ENCODE measurements at regions not wholly inside any gene's neighbourhood (a gene's known extent, or its start where the extent isn't known, plus 50 kb on each side); places are given as distances from the start of the nearest gene placed in this dataset.

- Mint-ChIP-seq H3K4me3 (no peak overlapping the region), H3K4me1 (peaks cover 8% of the 10 kb centered on the region in 2 donors), H3K27me3 (ENCODE audit: low read depth in 2 of 2) (peaks cover 29 to 61% of the 10 kb centered on the region in 2 donors), H3K9me3 (no peaks in the 10 kb centered on the region), H3K36me3 (no peaks in the 10 kb centered on the region), H3K27ac (no peak overlapping the region)
- intact Hi-C loops (cut with micrococcal nuclease) = loop anchor here (5.0 kb wide), 1 partner anchor 158 kb away; no protein-coding TSS in a partner anchor
- peaks cover 20% of the 10 kb centered on the region for H3K27me3 ChIP-seq (ENCODE audit: control insufficient read depth, insufficient read depth, low read length)
- ATAC-seq = peak; percentile 72 to 91 (median 80)
- TF ChIP-seq, protein P1, sequence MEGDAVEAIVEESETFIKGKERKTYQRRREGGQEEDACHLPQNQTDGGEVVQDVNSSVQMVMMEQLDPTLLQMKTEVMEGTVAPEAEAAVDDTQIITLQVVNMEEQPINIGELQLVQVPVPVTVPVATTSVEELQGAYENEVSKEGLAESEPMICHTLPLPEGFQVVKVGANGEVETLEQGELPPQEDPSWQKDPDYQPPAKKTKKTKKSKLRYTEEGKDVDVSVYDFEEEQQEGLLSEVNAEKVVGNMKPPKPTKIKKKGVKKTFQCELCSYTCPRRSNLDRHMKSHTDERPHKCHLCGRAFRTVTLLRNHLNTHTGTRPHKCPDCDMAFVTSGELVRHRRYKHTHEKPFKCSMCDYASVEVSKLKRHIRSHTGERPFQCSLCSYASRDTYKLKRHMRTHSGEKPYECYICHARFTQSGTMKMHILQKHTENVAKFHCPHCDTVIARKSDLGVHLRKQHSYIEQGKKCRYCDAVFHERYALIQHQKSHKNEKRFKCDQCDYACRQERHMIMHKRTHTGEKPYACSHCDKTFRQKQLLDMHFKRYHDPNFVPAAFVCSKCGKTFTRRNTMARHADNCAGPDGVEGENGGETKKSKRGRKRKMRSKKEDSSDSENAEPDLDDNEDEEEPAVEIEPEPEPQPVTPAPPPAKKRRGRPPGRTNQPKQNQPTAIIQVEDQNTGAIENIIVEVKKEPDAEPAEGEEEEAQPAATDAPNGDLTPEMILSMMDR (IDR thresholded peaks at IDR 0.05) = peak; percentile 74
- H3K9me3 ChIP-seq (ENCODE audit: control insufficient read depth, insufficient read depth, low read length) = no peaks in the 10 kb centered on the region
- 11% methylated on average over 31 of the region's 33 CpGs for WGBS (ENCODE audit: insufficient coverage)
- H3K36me3 ChIP-seq (ENCODE audit: control insufficient read depth, insufficient read depth, low read length) = no peaks in the 10 kb centered on the region
- no peak overlapping the region for H3K27ac ChIP-seq (ENCODE audit: low read length)
- peaks cover 6% of the 10 kb centered on the region for H3K4me1 ChIP-seq (ENCODE audit: control insufficient read depth, insufficient read depth, low read length)
- peak; percentile 53 to 80 for DNase-seq
- H3K4me3 ChIP-seq (ENCODE audit: low read length) = no peak overlapping the region
Observed at GRCh38 chr2:205925373-205926337, 160.3 kb downstream of the INO80D start.

- H3K9me3 ChIP-seq (ENCODE audit: control insufficient read depth, insufficient read depth, low read length) = no peaks in the 10 kb centered on the region
- peaks cover 8% of the 10 kb centered on the region in 2 donors for H3K4me1 Mint-ChIP-seq
- no peaks in the 10 kb centered on the region for H3K36me3 Mint-ChIP-seq
Observed at GRCh38 chr2:205924676-205925075, 161.3 kb downstream of the INO80D start.

GRCh38 chr2:205915130-205915524 lies 170.8 kb downstream of the INO80D start:
- H3K36me3 ChIP-seq (ENCODE audit: control insufficient read depth, insufficient read depth, low read length) = no peaks in the 10 kb centered on the region
- H3K4me1 ChIP-seq (ENCODE audit: control insufficient read depth, insufficient read depth, low read length) = no peaks in the 10 kb centered on the region
- Mint-ChIP-seq H3K27me3 (ENCODE audit: low read depth in 2 of 2) (peaks cover 14 to 21% of the 10 kb centered on the region in 2 donors), H3K27ac (no peak overlapping the region), H3K9me3 (no peaks in the 10 kb centered on the region), H3K4me1 (no peaks in the 10 kb centered on the region), H3K4me3 (no peak overlapping the region), H3K36me3 (no peaks in the 10 kb centered on the region)
- H3K4me3 ChIP-seq (ENCODE audit: low read length) = no peak overlapping the region
- DNase-seq (no peak), ATAC-seq (no peak)
- TF ChIP-seq, protein P1 (IDR thresholded peaks at IDR 0.05) = no peak
- no peak overlapping the region for H3K27ac ChIP-seq (ENCODE audit: low read length)
- intact Hi-C loops (cut with micrococcal nuclease) = no loop called here
- 80% methylated on average over 1 of the region's 1 CpG for WGBS (ENCODE audit: insufficient coverage)
- H3K27me3 ChIP-seq (ENCODE audit: control insufficient read depth, insufficient read depth, low read length) = peaks cover 2% of the 10 kb centered on the region
- H3K9me3 ChIP-seq (ENCODE audit: control insufficient read depth, insufficient read depth, low read length) = no peaks in the 10 kb centered on the region

More at GRCh38 chr2:205924676-205925075, 161.3 kb downstream of the INO80D start:
- peaks cover 20% of the 10 kb centered on the region for H3K27me3 ChIP-seq (ENCODE audit: control insufficient read depth, insufficient read depth, low read length)
- Mint-ChIP-seq H3K27me3 (ENCODE audit: low read depth in 2 of 2) (peaks cover 23 to 51% of the 10 kb centered on the region in 2 donors), H3K27ac (no peak overlapping the region), H3K4me3 (no peak overlapping the region), H3K9me3 (no peaks in the 10 kb centered on the region)
- no peak overlapping the region for H3K4me3 ChIP-seq (ENCODE audit: low read length)
- TF ChIP-seq, protein P1 (IDR thresholded peaks at IDR 0.05) = no peak
- no peak for ATAC-seq
- no peak for DNase-seq
- peaks cover 6% of the 10 kb centered on the region for H3K4me1 ChIP-seq (ENCODE audit: control insufficient read depth, insufficient read depth, low read length)
- intact Hi-C loops (cut with micrococcal nuclease) = loop anchor here (5.0 kb wide), 1 partner anchor 157 kb away; no protein-coding TSS in a partner anchor
- H3K27ac ChIP-seq (ENCODE audit: low read length) = no peak overlapping the region
- no peaks in the 10 kb centered on the region for H3K36me3 ChIP-seq (ENCODE audit: control insufficient read depth, insufficient read depth, low read length)
- WGBS (ENCODE audit: insufficient coverage) = 87% methylated on average over 9 of the region's 9 CpGs
